HCT116 (cell line): ENCODE measurements at regions not wholly inside any gene's neighbourhood (a gene's known extent, or its start where the extent isn't known, plus 50 kb on each side); places are given as distances from the start of the nearest gene placed in this dataset.

ENCODE experiments used
- ATAC-seq: fragments of 200-7000 bp; cut with Tn5 transposase; 2 replicates; pipeline ENCODE4 v1.9.1; 2020; ENCODE audit warnings: mild to moderate bottlenecking, moderate library complexity
- BruUV-seq: library from RNA; stranded (reverse); fragments of 400-500 nt; replicated peaks from 2 replicates; lab custom pipeline; 2021; lab: Mats Ljungman, UMichigan
- CTCF ChIA-PET: fragments of 300-600 bp; sonication (Branson Sonifier 250); formaldehyde crosslinking; loops from one replicate; lab custom pipeline; 2021; ENCODE audit warnings: antibody characterized with exemption; lab: Charles Lee
- POLR2A ChIA-PET: fragments of 300-600, 350-600 bp; sonication (Branson Sonifier 250); formaldehyde crosslinking; loops from one replicate; lab custom pipeline; 2021; ENCODE audit warnings: antibody characterized with exemption; lab: Charles Lee
- RAD21 ChIA-PET, 2 experiments: fragments of 300-600 bp; sonication (Branson Sonifier 250); formaldehyde crosslinking; loops; one replicate each; lab custom pipeline; 2023; ENCODE audit warnings: low total read pairs in 2 of 2; ENCODE audit not compliant: uncharacterized antibody in 2 of 2, unreplicated experiment in 2 of 2, low non-redundant PET in 1 of 2; lab: Charles Lee
- DNase-seq: peaks from one replicate; pipeline ENCODE4 v3.0.0-alpha.2; 2010; ENCODE audit warnings: low read depth, low spot score
- H2AFZ ChIP-seq: fragments of 200-600 bp; shearing (Covaris generic), sonication (generic); 2 replicates; pipeline ENCODE4 v1.6.1; 2017; ENCODE audit warnings: low read depth, mixed run types, mixed read lengths, antibody characterized with exemption, low read length; ENCODE audit not compliant: poor library complexity, severe bottlenecking
- H3K27ac ChIP-seq: 2 replicates; pipeline ENCODE4 v1.5.1; 2012; ENCODE audit warnings: low read depth, low read length
- H3K27me3 ChIP-seq: fragments of 200-600 bp; sonication (generic); 2 replicates; pipeline ENCODE4 v1.6.1; 2016; ENCODE audit warnings: mixed run types, low read length, mixed read lengths; ENCODE audit not compliant: insufficient read depth
- H3K36me3 ChIP-seq, 2 experiments: fragments of 200-500 bp in 1 of 2; fragments of 200-600 bp in 1 of 2; sonication (Bioruptor generic) in 1 of 2; sonication (generic) in 1 of 2; 2 replicates each; pipeline versions ENCODE4 v1.5.1 to v1.6.1; 2014 to 2016; ENCODE audit warnings: low read length in 2 of 2, inconsistent platforms in 1 of 2, mixed read lengths in 1 of 2, mixed run types in 1 of 2; ENCODE audit not compliant: insufficient read depth in 2 of 2, control insufficient read depth in 1 of 2
- H3K4me1 ChIP-seq, 2 experiments: fragments of 200-600 bp in 1 of 2; sonication (generic) in 1 of 2; 2 replicates each; pipeline versions ENCODE4 v1.5.1 to v1.6.1; 2012 to 2017; ENCODE audit warnings: low read length in 2 of 2, inconsistent platforms in 1 of 2, mild to moderate bottlenecking in 1 of 2, mixed read lengths in 1 of 2, mixed run types in 1 of 2, moderate library complexity in 1 of 2; ENCODE audit not compliant: insufficient read depth in 2 of 2, control insufficient read depth in 1 of 2
- H3K4me2 ChIP-seq: fragments of 200-600 bp; sonication (generic); 2 replicates; pipeline ENCODE4 v1.6.1; 2017; ENCODE audit warnings: mixed run types, low read length, mixed read lengths
- H3K4me3 ChIP-seq, 2 experiments: fragments of 200-600 bp in 1 of 2; sonication (generic) in 1 of 2; replicated peaks in 1 of 2; 2 replicates each; pipeline ENCODE4 v1.5.1; 2011 to 2016; ENCODE audit warnings: low read length in 2 of 2, control low read depth in 1 of 2, low read depth in 1 of 2, mild to moderate bottlenecking in 1 of 2, mixed read lengths in 1 of 2, mixed run types in 1 of 2
- H3K79me2 ChIP-seq: fragments of 200-600 bp; sonication (generic); 2 replicates; pipeline ENCODE4 v1.6.1; 2017; ENCODE audit warnings: mild to moderate bottlenecking, mixed run types, low read length, moderate library complexity, mixed read lengths; ENCODE audit not compliant: insufficient read depth
- H3K9ac ChIP-seq: fragments of 200-600 bp; sonication (generic); 2 replicates; pipeline ENCODE4 v1.6.1; 2016; ENCODE audit warnings: low read length, mixed read lengths
- H3K9me2 ChIP-seq: fragments of 200-600 bp; sonication (generic), shearing (Covaris generic); 2 replicates; pipeline ENCODE4 v1.6.1; 2017; ENCODE audit warnings: mixed run types, mild to moderate bottlenecking, moderate library complexity; ENCODE audit not compliant: insufficient read depth
- H3K9me3 ChIP-seq, 2 experiments: fragments of 200-500 bp in 1 of 2; fragments of 200-600 bp in 1 of 2; sonication (Bioruptor generic) in 1 of 2; sonication (generic) in 1 of 2; 2 replicates each; pipeline ENCODE4 v1.6.1; 2014 to 2017; ENCODE audit warnings: low read length in 2 of 2, mixed read lengths in 2 of 2, inconsistent platforms in 1 of 2, low read depth in 1 of 2, mild to moderate bottlenecking in 1 of 2, mixed run types in 1 of 2, moderate library complexity in 1 of 2; ENCODE audit not compliant: control insufficient read depth in 1 of 2, insufficient read depth in 1 of 2
- H4K20me1 ChIP-seq: fragments of 200-600 bp; sonication (generic), shearing (Covaris generic); 2 replicates; pipeline ENCODE4 v1.6.1; 2017; ENCODE audit warnings: mixed run types, mild to moderate bottlenecking, moderate library complexity; ENCODE audit not compliant: insufficient read depth
- CBX3 ChIP-seq: IDR thresholded peaks from 2 replicates; pipeline ENCODE4 v1.6.1; 2012; ENCODE audit warnings: low read depth
- CEBPB ChIP-seq: IDR thresholded peaks from 2 replicates; pipeline ENCODE4 v1.6.1; 2012; ENCODE audit warnings: low read depth
- ELF1 ChIP-seq: IDR thresholded peaks from 2 replicates; pipeline ENCODE4 v1.6.1; 2012; ENCODE audit warnings: low read depth, borderline replicate concordance
- EZH2phosphoT487 ChIP-seq: fragments of 200-600 bp; IDR thresholded peaks from 2 replicates; pipeline ENCODE4 v1.6.1; 2018; ENCODE audit warnings: antibody characterized with exemption, borderline replicate concordance
- JUND ChIP-seq: IDR thresholded peaks from 2 replicates; pipeline ENCODE4 v1.6.1; 2012
- POLR2A ChIP-seq: IDR thresholded peaks from 2 replicates; pipeline ENCODE4 v1.7.0; 2011; ENCODE audit warnings: borderline replicate concordance; ENCODE audit not compliant: insufficient read depth, insufficient read length; ENCODE audit errors: extremely low read depth
- POLR2AphosphoS5 ChIP-seq: IDR thresholded peaks from 2 replicates; pipeline ENCODE4 v1.6.1; 2011; ENCODE audit warnings: mild to moderate bottlenecking, low read depth, low read length, moderate library complexity
- RAD21 ChIP-seq: IDR thresholded peaks from 2 replicates; pipeline ENCODE4 v1.6.1; 2012; ENCODE audit warnings: low read depth, mild to moderate bottlenecking
- SIN3A ChIP-seq: IDR thresholded peaks from 2 replicates; pipeline ENCODE4 v1.6.1; 2012; ENCODE audit warnings: low read depth
- SP1 ChIP-seq: IDR thresholded peaks from 2 replicates; pipeline ENCODE4 v1.6.1; 2012; ENCODE audit warnings: low read depth
- SRF ChIP-seq: IDR thresholded peaks from 2 replicates; pipeline ENCODE4 v1.6.1; 2012; ENCODE audit warnings: low read depth
- TCF7L2 ChIP-seq: IDR thresholded peaks from 2 replicates; pipeline ENCODE4 v1.7.0; 2011; ENCODE audit warnings: borderline replicate concordance, inconsistent platforms; ENCODE audit not compliant: insufficient read depth, insufficient read length; ENCODE audit errors: extremely low read depth
- YY1 ChIP-seq: IDR thresholded peaks from 2 replicates; pipeline ENCODE4 v1.6.1; 2011; ENCODE audit warnings: low read length, low read depth, moderate library complexity, mild to moderate bottlenecking; ENCODE audit not compliant: insufficient replicate concordance; ENCODE audit errors: extremely low read depth
- ZNF274 ChIP-seq: fragments of 200-500 bp; sonication (Bioruptor generic); IDR thresholded peaks from 2 replicates; pipeline ENCODE4 v1.6.1; 2014; ENCODE audit warnings: mild to moderate bottlenecking, low read depth, low read length, inconsistent platforms
- intact Hi-C: fragments of 100-400 bp; cut with micrococcal nuclease; formaldehyde crosslinking; loops from 2 replicates; pipeline ENCODE4 v1.10.0; 2022
- TF ChIP-seq, protein P1 (sequence below): IDR thresholded peaks from 2 replicates; pipeline ENCODE4 v1.6.1; 2012
- TF ChIP-seq, protein P2 (sequence below): IDR thresholded peaks from 2 replicates; pipeline ENCODE4 v1.6.1; 2012

DNA sequence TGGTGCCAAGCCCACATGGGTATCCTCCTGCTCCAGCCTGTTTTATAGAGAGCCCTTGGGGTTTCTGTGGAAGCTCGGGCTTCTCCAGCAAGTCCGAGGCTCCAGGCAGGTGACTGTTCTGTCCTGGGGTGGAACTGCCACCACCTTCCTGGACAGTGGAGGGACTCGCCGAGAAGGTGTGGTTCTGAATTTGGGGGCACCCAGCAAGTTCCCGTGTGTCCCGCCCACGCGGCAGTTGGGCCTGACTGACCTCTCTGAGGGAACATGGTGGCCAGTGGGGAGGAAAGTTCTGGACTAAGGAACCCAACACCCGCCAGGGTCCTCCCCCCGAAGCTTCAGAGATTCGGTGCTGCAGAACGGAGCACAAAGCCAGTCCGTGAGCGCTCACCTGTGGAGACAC, 158.1 kb upstream of the C1orf174 start:
- no peak overlapping the region for H3K27ac ChIP-seq
- H3K4me2 ChIP-seq, result no peak overlapping the region
- no peak overlapping the region for H3K4me3 ChIP-seq
- DNase-seq (no peak), ATAC-seq (no peak)
- H3K9me2 ChIP-seq, result no peaks in the 10 kb centered on the region
- no peaks in the 10 kb centered on the region for H3K4me1 ChIP-seq
- ChIA-PET CTCF (no interaction called here), POLR2A (no interaction called here), RAD21 (no interaction called here)
- no peak overlapping the region for H3K9ac ChIP-seq
- H3K27me3 ChIP-seq, result no peaks in the 10 kb centered on the region
- intact Hi-C loops, result no loop called here
- H2AFZ ChIP-seq, result no peak overlapping the region
- H3K79me2 ChIP-seq, result no peaks in the 10 kb centered on the region
- TF ChIP-seq POLR2A, result no peak
- BruUV-seq, result no TSS peak
- H3K36me3 ChIP-seq, result no peaks in the 10 kb centered on the region
- no peaks in the 10 kb centered on the region for H3K9me3 ChIP-seq
- no peaks in the 10 kb centered on the region for H4K20me1 ChIP-seq

GRCh38 chr1:4058706-4059105, 158.6 kb upstream of the C1orf174 start:
- no peak overlapping the region for H3K4me2 ChIP-seq
- H3K9me3 ChIP-seq, result no peaks in the 10 kb centered on the region
- no peaks in the 10 kb centered on the region for H3K27me3 ChIP-seq
- H3K9ac ChIP-seq, result no peak overlapping the region
- H2AFZ ChIP-seq, result no peak overlapping the region
- CTCF ChIA-PET, result no interaction called here
- no peak overlapping the region for H3K4me3 ChIP-seq
- no peak for ATAC-seq
- POLR2A ChIA-PET, result no interaction called here
- no peaks in the 10 kb centered on the region for H4K20me1 ChIP-seq
- no peak for DNase-seq
- no TSS peak for BruUV-seq
- RAD21 ChIA-PET, result no interaction called here
- H3K79me2 ChIP-seq, result no peaks in the 10 kb centered on the region
- TF ChIP-seq, protein P1, sequence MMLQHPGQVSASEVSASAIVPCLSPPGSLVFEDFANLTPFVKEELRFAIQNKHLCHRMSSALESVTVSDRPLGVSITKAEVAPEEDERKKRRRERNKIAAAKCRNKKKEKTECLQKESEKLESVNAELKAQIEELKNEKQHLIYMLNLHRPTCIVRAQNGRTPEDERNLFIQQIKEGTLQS, result no peak
- TF ChIP-seq POLR2A (no peak), YY1 (no peak), POLR2AphosphoS5 (no peak), SIN3A (no peak), EZH2phosphoT487 (no peak), ELF1 (no peak), RAD21 (no peak), CBX3 (no peak), TCF7L2 (no peak), CEBPB (no peak), SP1 (no peak), ZNF274 (no peak), JUND (no peak), SRF (no peak)
- TF ChIP-seq, protein P2, sequence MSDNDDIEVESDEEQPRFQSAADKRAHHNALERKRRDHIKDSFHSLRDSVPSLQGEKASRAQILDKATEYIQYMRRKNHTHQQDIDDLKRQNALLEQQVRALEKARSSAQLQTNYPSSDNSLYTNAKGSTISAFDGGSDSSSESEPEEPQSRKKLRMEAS, result no peak
- no peak overlapping the region for H3K27ac ChIP-seq
- intact Hi-C loops, result no loop called here
- no peaks in the 10 kb centered on the region for H3K9me2 ChIP-seq
- no peaks in the 10 kb centered on the region for H3K36me3 ChIP-seq
- no peaks in the 10 kb centered on the region for H3K4me1 ChIP-seq
